ENCODE measurements at regions not wholly inside any gene's neighbourhood (a gene's known extent, or its start where the extent isn't known, plus 50 kb on each side); places are given as distances from the start of the nearest gene placed in this dataset.

GRCh38 chr5:76030343-76030742 is 52.8 kb upstream of the SV2C start:
- TF ChIP-seq CTCF (IDR thresholded peaks at IDR 0.05) (no peak), POLR2A (IDR thresholded peaks at IDR 0.05) (no peak)
- whole genome bisulfite sequencing, 2 donors: 69 to 86% methylated on average over 5 of the region's 5 CpGs

GRCh38 chr5:76029739-76030138 is 53.4 kb upstream of the SV2C start:
- Histone ChIP-seq H3K4me3 (replicated peaks in 1 of 3) (no peak overlapping the region), H3K4me1 (no peaks in the 10 kb centered on the region), H3K27ac (no peak overlapping the region), H3K9me3 (no peaks in the 10 kb centered on the region), H3K27me3 (no peaks in the 10 kb centered on the region), H3K36me3 (no peaks in the 10 kb centered on the region)
- intact Hi-C loops (cut with DNase I): no loop called here
- DNase-seq: no peak
- whole genome bisulfite sequencing, 2 donors: 69 to 73% methylated on average over 5 of the region's 5 CpGs
- no peak for TF ChIP-seq CTCF (IDR thresholded peaks at IDR 0.05)
- TF ChIP-seq POLR2A (IDR thresholded peaks at IDR 0.05): no peak

More at GRCh38 chr5:76030343-76030742, 52.8 kb upstream of the SV2C start:
- Histone ChIP-seq H3K36me3 (no peaks in the 10 kb centered on the region), H3K27ac (no peak overlapping the region), H3K4me1 (no peaks in the 10 kb centered on the region), H3K27me3 (no peaks in the 10 kb centered on the region), H3K9me3 (no peaks in the 10 kb centered on the region), H3K4me3 (replicated peaks in 1 of 3) (no peak overlapping the region)
- DNase-seq: no peak
- intact Hi-C loops (cut with DNase I): no loop called here

GRCh38 chr5:76025790-76026189 is 57.4 kb upstream of the SV2C start:
- TF ChIP-seq CTCF (IDR thresholded peaks at IDR 0.05) (no peak), POLR2A (IDR thresholded peaks at IDR 0.05) (no peak)
- no peak overlapping the region for H3K4me3 ChIP-seq (replicated peaks in 1 of 3)
- intact Hi-C loops (cut with DNase I): no loop called here
- no peak for DNase-seq
- no peaks in the 10 kb centered on the region for H3K4me1 ChIP-seq
- H3K36me3 ChIP-seq: no peaks in the 10 kb centered on the region
- no peak overlapping the region for H3K27ac ChIP-seq
- no peaks in the 10 kb centered on the region for H3K27me3 ChIP-seq
- no peaks in the 10 kb centered on the region for H3K9me3 ChIP-seq

GRCh38 chr5:76025069-76025468 is 58.1 kb upstream of the SV2C start:
- intact Hi-C loops (cut with DNase I): no loop called here
- Histone ChIP-seq H3K27me3 (no peaks in the 10 kb centered on the region), H3K36me3 (no peaks in the 10 kb centered on the region), H3K9me3 (no peaks in the 10 kb centered on the region), H3K4me1 (no peaks in the 10 kb centered on the region), H3K4me3 (replicated peaks in 1 of 3) (no peak overlapping the region), H3K27ac (no peak overlapping the region)
- TF ChIP-seq POLR2A (IDR thresholded peaks at IDR 0.05) (no peak), CTCF (IDR thresholded peaks at IDR 0.05) (no peak)
- WGBS, 2 donors: 41 to 44% methylated on average over 2 of the region's 2 CpGs
- no peak for DNase-seq

GRCh38 chr5:76022611-76023010 is 60.6 kb upstream of the SV2C start:
- no peak for TF ChIP-seq POLR2A (IDR thresholded peaks at IDR 0.05)
- TF ChIP-seq CTCF (IDR thresholded peaks at IDR 0.05): no peak
- Histone ChIP-seq H3K4me3 (replicated peaks in 1 of 3) (no peak overlapping the region), H3K27ac (no peak overlapping the region), H3K4me1 (no peaks in the 10 kb centered on the region), H3K36me3 (no peaks in the 10 kb centered on the region), H3K27me3 (no peaks in the 10 kb centered on the region), H3K9me3 (no peaks in the 10 kb centered on the region)
- intact Hi-C loops (cut with DNase I): no loop called here
- 79 to 82% methylated on average over 4 of the region's 4 CpGs for WGBS, 2 donors
- no peak for DNase-seq

All from thyroid gland (tissue), 4 donors.